Hepatocyte (in vitro differentiated cells): ENCODE measurements at regions not wholly inside any gene's neighbourhood (a gene's known extent, or its start where the extent isn't known, plus 50 kb on each side); places are given as distances from the start of the nearest gene placed in this dataset.
"Not testable (repeated sequence)": the region's sequence is repeated elsewhere in the genome, so short reads cannot be mapped to it uniquely, and the experiment has no call there.

Experiments
- DNase-seq: peaks from one replicate; pipeline ENCODE4 v3.0.0-alpha.2; 2016; ENCODE audit warnings: low spot score
- H2AFZ ChIP-seq: fragments of 200-600 bp; sonication (generic); 2 replicates; pipeline ENCODE4 v1.6.0; 2016; ENCODE audit warnings: antibody characterized with exemption, mild to moderate bottlenecking
- H3K27ac ChIP-seq: fragments of 200-600 bp; sonication (generic); 2 replicates; pipeline ENCODE4 v1.5.1; 2016; ENCODE audit warnings: mild to moderate bottlenecking
- H3K27me3 ChIP-seq: fragments of 200-600 bp; sonication (generic); 2 replicates; pipeline ENCODE4 v1.6.1; 2016
- H3K36me3 ChIP-seq: fragments of 200-600 bp; sonication (generic); replicated peaks from 2 replicates; pipeline ENCODE4 v1.5.1; 2016; ENCODE audit warnings: low read depth; ENCODE audit not compliant: insufficient read depth
- H3K4me1 ChIP-seq: fragments of 200-600 bp; sonication (generic); 2 replicates; pipeline ENCODE4 v1.5.1; 2016; ENCODE audit warnings: mild to moderate bottlenecking, moderate library complexity; ENCODE audit not compliant: insufficient read depth
- H3K4me2 ChIP-seq: fragments of 200-600 bp; sonication (generic); 2 replicates; pipeline ENCODE4 v1.6.0; 2016
- H3K4me3 ChIP-seq: fragments of 200-600 bp; sonication (generic); 2 replicates; pipeline ENCODE4 v1.5.1; 2016; ENCODE audit warnings: mild to moderate bottlenecking
- H3K79me2 ChIP-seq: fragments of 200-600 bp; sonication (generic); 2 replicates; pipeline ENCODE4 v1.6.0; 2017; ENCODE audit warnings: mild to moderate bottlenecking
- H3K9me2 ChIP-seq: fragments of 200-600 bp; sonication (generic); replicated peaks from 2 replicates; pipeline ENCODE4 v1.6.0; 2017; ENCODE audit warnings: mild to moderate bottlenecking; ENCODE audit not compliant: insufficient read depth
- H3K9me3 ChIP-seq: fragments of 200-600 bp; sonication (generic); 2 replicates; pipeline ENCODE4 v1.5.1; 2016; ENCODE audit warnings: low read depth, mild to moderate bottlenecking
- H4K20me1 ChIP-seq: fragments of 200-600 bp; sonication (generic); 2 replicates; pipeline ENCODE4 v1.6.0; 2016; ENCODE audit warnings: mild to moderate bottlenecking; ENCODE audit not compliant: insufficient read depth, poor library complexity, severe bottlenecking
- EZH2 ChIP-seq: fragments of 200-600 bp; sonication (generic); IDR thresholded peaks from 2 replicates; pipeline ENCODE4 v1.6.1; 2016; ENCODE audit warnings: antibody characterized with exemption, mild to moderate bottlenecking, borderline replicate concordance
- EZH2phosphoT487 ChIP-seq: fragments of 200-600 bp; sonication (generic); IDR thresholded peaks from one replicate; pipeline ENCODE4 v1.6.1; 2018; ENCODE audit warnings: antibody characterized with exemption, mild to moderate bottlenecking, low read depth, moderate library complexity; ENCODE audit not compliant: unreplicated experiment, severe bottlenecking
- WGBS: methylation state at CpG from one replicate; pipeline ENCODE4 v1.1.6; 2016; ENCODE audit warnings: low lambda C conversion rate; ENCODE audit errors: missing lambda C conversion rate; 5-methylcytosine and 5-hydroxymethylcytosine counted together
- TF ChIP-seq, protein P1 (sequence below): fragments of 200-600 bp; sonication (generic); IDR thresholded peaks from 2 replicates; pipeline ENCODE4 v1.5.1; 2016; ENCODE audit warnings: antibody characterized with exemption, mild to moderate bottlenecking; ENCODE audit not compliant: poor library complexity

DNA sequence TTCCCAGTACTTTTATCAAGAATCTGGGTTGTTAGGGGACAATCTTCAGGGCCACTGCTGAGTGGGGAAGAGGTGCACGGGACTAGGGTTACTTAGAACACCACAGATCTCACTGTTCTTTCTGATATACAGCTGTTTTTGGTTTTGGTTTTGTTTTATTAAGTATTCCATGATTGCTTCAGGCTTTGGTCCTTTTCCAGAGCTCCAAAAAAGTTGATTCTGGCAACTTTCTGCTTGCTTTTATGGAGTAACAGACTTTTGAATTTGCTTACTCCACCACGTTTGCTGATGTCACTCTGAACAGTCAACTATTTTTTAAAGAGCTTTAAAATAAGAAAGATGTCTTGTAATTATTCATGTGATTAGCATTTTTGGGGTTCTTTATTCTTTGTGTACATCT lies 368.1 kb upstream of the FOXG1 start:
- Histone ChIP-seq H3K4me3 (no peak overlapping the region), H3K9me3 (no peaks in the 10 kb centered on the region), H3K9me2 (no peaks in the 10 kb centered on the region), H3K27me3 (no peaks in the 10 kb centered on the region), H3K27ac (no peak overlapping the region), H3K4me2 (no peak overlapping the region), H3K4me1 (no peaks in the 10 kb centered on the region), H2AFZ (no peak overlapping the region), H3K79me2 (no peaks in the 10 kb centered on the region), H4K20me1 (no peaks in the 10 kb centered on the region), H3K36me3 (no peaks in the 10 kb centered on the region)
- 73% methylated on average over 2 of the region's 2 CpGs for WGBS
- TF ChIP-seq, protein P1, sequence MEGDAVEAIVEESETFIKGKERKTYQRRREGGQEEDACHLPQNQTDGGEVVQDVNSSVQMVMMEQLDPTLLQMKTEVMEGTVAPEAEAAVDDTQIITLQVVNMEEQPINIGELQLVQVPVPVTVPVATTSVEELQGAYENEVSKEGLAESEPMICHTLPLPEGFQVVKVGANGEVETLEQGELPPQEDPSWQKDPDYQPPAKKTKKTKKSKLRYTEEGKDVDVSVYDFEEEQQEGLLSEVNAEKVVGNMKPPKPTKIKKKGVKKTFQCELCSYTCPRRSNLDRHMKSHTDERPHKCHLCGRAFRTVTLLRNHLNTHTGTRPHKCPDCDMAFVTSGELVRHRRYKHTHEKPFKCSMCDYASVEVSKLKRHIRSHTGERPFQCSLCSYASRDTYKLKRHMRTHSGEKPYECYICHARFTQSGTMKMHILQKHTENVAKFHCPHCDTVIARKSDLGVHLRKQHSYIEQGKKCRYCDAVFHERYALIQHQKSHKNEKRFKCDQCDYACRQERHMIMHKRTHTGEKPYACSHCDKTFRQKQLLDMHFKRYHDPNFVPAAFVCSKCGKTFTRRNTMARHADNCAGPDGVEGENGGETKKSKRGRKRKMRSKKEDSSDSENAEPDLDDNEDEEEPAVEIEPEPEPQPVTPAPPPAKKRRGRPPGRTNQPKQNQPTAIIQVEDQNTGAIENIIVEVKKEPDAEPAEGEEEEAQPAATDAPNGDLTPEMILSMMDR, result no peak
- no peak for TF ChIP-seq EZH2phosphoT487
- no peak for DNase-seq

DNA sequence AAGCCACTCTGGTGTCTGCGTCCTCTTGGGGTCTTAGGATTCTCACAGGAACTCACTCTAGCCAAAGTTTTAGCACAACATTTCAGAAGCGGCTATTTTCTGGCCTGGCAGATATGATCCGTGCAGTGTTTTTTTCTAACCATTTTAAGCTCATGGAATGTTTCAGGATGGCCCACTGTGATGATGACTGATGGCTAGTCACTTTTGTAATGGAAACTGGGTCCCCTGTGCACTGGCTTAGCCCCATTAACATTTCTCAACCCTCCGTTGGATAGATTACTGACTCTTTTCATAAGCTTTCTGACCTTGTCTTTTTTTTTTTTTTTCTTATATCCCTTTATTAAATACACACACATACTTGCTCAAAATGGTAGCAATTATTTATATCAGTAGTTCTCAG lies 364.9 kb upstream of the FOXG1 start:
- 100% methylated on average over 2 of the region's 4 CpGs for WGBS
- not testable (repeated sequence) for DNase-seq

DNA sequence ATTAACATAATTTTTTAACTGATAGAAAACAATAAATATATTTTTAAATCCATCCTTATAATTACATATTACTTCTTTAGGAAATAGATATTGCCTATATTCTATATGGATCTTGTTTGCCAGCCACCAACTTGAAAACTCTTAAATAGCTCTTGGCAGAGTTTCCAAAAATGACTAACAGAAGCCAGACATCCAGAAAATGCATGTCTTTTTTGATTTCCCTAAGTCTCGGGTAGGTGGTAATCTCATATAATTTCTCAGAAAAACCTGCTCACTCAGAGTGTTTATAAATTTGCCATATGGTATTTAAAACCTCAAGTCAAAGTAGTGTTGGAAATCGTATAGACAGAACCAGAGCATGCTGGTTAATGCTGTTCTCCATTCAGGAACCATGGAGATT lies 360.4 kb upstream of the FOXG1 start:
- no peaks in the 10 kb centered on the region for H3K79me2 ChIP-seq
- TF ChIP-seq EZH2 (no peak), EZH2phosphoT487 (no peak)
- TF ChIP-seq, protein P1, result no peak
- no peaks in the 10 kb centered on the region for H3K9me2 ChIP-seq
- no peak overlapping the region for H3K4me3 ChIP-seq
- no peaks in the 10 kb centered on the region for H3K9me3 ChIP-seq
- H3K4me1 ChIP-seq, result no peaks in the 10 kb centered on the region
- no peak overlapping the region for H2AFZ ChIP-seq
- H3K27me3 ChIP-seq, result no peaks in the 10 kb centered on the region
- H3K36me3 ChIP-seq, result no peaks in the 10 kb centered on the region
- no peak for DNase-seq
- no peak overlapping the region for H3K4me2 ChIP-seq
- H3K27ac ChIP-seq, result no peak overlapping the region
- H4K20me1 ChIP-seq, result no peaks in the 10 kb centered on the region
- 67% methylated on average over 2 of the region's 2 CpGs for WGBS

More for the DNA sequence above, 364.9 kb upstream of the FOXG1 start:
- H3K36me3 ChIP-seq, H3K79me2 ChIP-seq, H3K27ac ChIP-seq, H3K9me3 ChIP-seq, H3K4me2 ChIP-seq, H3K4me1 ChIP-seq, H4K20me1 ChIP-seq, H3K27me3 ChIP-seq, H2AFZ ChIP-seq, H3K4me3 ChIP-seq, H3K9me2 ChIP-seq: not testable (repeated sequence)

DNA sequence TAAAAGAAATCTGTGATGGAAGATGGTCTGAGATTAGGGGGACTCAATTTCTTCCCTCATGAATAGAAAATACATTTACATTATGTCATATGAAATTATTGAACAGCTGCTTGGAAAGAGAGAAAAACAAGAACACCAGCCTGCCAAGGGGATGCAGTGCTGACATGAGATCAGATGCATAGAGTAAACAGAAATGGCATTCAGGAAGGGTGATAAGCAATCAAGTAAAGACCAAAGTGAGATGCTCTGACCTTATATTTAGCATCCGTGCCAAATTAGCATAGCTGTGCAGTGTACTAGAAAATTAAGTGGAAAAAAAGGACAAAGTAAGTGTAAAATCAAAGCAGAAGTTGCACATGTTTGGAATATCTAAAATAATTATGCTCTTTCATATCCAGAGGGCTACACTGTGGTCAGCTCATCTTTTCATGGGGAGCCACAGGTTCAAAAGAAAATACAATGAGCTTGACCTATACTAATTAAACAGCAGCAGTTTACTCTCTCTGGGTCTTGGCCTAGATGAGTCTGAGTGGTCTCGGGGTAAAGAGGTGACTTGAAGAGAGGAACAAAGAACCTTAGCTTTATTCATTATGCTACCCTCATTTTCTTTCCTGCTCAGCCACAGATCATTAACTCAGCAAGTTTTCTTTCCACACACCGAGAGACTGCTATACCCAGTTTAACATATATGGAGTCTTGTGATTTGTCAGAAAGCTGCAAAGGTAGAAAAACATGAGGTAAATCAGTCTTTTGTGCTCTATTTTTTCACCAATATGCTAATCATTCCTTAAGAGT lies 359.4 kb upstream of the FOXG1 start:
- TF ChIP-seq, protein P1, result no peak
- TF ChIP-seq EZH2phosphoT487 (no peak), EZH2 (no peak)
- no peaks in the 10 kb centered on the region for H3K9me2 ChIP-seq
- no peaks in the 10 kb centered on the region for H4K20me1 ChIP-seq
- H3K4me2 ChIP-seq, result no peak overlapping the region
- H3K36me3 ChIP-seq, result no peaks in the 10 kb centered on the region
- no peaks in the 10 kb centered on the region for H3K27me3 ChIP-seq
- no peak overlapping the region for H3K27ac ChIP-seq
- no peaks in the 10 kb centered on the region for H3K4me1 ChIP-seq
- no peaks in the 10 kb centered on the region for H3K79me2 ChIP-seq
- no peak overlapping the region for H2AFZ ChIP-seq
- 70% methylated on average over 3 of the region's 3 CpGs for WGBS
- no peaks in the 10 kb centered on the region for H3K9me3 ChIP-seq
- H3K4me3 ChIP-seq, result no peak overlapping the region
- no peak for DNase-seq
